ENCODE measurements at regions not wholly inside any gene's neighbourhood (a gene's known extent, or its start where the extent isn't known, plus 50 kb on each side); places are given as distances from the start of the nearest gene placed in this dataset.

GRCh38 chr2:238787501-238787900 lies 60.4 kb upstream of the TWIST2 start:
- DNase-seq (ENCODE audit: low read depth in 2 of 2): no peak

DNA sequence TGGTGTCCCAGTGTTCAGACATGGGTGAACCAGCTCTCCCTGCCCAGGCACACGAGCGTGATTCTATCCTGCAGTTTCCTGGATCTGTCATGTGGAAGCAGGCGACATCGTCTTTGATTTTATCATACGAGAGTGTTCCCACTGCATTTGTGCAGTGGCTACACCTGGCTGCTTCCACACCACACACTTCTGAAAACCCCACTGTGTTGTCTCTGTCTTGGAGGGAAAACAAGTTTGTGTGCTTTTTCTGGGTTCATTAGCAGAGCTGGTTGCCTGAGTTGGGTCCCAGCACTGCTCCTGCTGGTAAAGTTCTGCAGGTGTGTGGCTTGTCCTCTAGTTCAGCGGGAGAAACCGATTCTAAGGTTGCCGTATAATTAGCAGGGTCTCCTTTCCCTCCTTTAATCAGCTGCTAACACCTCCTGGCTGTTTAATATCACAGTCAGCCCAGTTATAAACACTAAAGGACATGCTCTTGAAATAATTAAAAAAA lies 58.5 kb upstream of the TWIST2 start:
- no peak for DNase-seq (ENCODE audit: low read depth in 2 of 2)

DNA sequence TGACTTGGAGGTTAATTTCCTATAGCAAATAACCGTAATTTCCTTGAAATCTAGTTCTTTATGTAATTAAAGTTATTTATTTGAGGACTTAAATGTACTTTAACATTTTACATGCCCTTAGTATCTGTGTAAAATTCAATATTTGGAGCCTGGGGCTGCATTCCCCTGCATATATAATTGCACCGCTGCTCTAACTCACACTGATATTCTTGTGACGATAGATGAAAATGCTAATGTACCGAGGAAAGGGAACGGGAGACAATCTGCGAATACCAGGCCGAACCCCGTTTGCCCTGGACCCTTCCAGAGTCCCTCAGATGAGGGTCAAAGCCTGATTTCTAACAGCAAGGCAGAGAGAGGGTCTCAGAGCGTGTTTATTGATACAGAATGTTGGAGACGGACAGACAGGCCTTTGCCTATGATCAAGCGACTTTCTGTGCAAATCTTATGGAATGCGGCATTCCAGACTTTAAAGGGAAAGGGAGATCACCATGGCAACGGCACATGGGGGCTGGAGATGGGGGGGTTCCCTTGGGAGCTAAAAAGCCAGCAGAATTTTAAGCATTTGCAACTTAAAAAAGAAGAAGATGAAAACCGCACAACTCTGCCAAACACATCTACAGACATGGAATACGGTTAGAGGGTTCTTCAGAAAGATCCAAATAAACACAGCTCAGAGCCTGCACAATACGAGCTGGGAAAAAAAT lies 57.6 kb upstream of the TWIST2 start:
- DNase-seq (ENCODE audit: low read depth in 2 of 2): no peak

- no peak for DNase-seq (ENCODE audit: low read depth in 2 of 2)
Measured at GRCh38 chr2:238790833-238791230, 57.1 kb upstream of the TWIST2 start.

- no peak for DNase-seq (ENCODE audit: low read depth in 2 of 2)
Measured at GRCh38 chr2:238791354-238791753, 56.5 kb upstream of the TWIST2 start.

- DNase-seq (ENCODE audit: low read depth in 2 of 2): no peak
Measured at GRCh38 chr2:238793306-238793705, 54.6 kb upstream of the TWIST2 start.

GRCh38 chr2:238793801-238794449 lies 54.0 kb upstream of the TWIST2 start:
- no peak for DNase-seq (ENCODE audit: low read depth in 2 of 2)

GRCh38 chr2:238796223-238796885 lies 51.5 kb upstream of the TWIST2 start:
- DNase-seq (ENCODE audit: low read depth in 2 of 2): no peak

DNA sequence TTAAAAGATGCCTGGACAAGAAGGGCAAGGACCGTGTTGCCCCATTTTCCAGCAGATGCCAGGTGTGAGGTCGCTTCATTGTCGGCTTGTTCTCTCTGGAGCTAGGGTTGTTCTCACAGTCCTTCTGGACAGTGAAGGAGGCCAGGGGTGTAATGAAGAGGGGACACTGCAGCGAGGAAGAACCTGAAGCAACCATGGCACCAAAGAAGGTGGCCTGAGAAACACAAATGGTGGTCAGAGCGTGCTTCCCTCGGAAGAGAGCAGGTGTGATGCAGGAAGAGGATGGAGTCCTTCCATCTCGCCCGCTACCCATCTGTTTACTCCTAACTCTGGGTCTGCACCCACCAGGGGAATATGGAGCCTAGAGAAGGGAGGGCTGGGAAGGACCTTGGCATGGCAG lies 50.3 kb upstream of the TWIST2 start:
- DNase-seq (ENCODE audit: low read depth in 2 of 2): no peak

Measured in stimulated activated CD4-positive, alpha-beta T cell treated with anti-CD3 and anti-CD28 coated beads, Interleukin-1b, Interleukin-23, amount 100 ng/mL, for 1 hour (primary cell).